ENCODE measurements at regions not wholly inside any gene's neighbourhood (a gene's known extent, or its start where the extent isn't known, plus 50 kb on each side); places are given as distances from the start of the nearest gene placed in this dataset.
A peak's percentile ranks its signal among the peaks of the same experiment; 100 is the strongest.

- DNase-seq (ENCODE audit: insufficient read length, low spot score): no peak
- FAIRE-seq: no peak
Observed at GRCh38 chr2:204175552-204176271, 239.1 kb downstream of the ICOS start.

- FAIRE-seq (no peak), DNase-seq (ENCODE audit: insufficient read length, low spot score) (no peak)
Observed at GRCh38 chr2:204176306-204176705, 239.7 kb downstream of the ICOS start.

GRCh38 chr2:204177251-204177976 lies 240.9 kb downstream of the ICOS start:
- DNase-seq (ENCODE audit: insufficient read length, low spot score): no peak
- no peak for FAIRE-seq

GRCh38 chr2:204177977-204178522 lies 241.5 kb downstream of the ICOS start:
- FAIRE-seq (peak; percentile 75), DNase-seq (ENCODE audit: insufficient read length, low spot score) (peak; percentile 13)

- DNase-seq (ENCODE audit: insufficient read length, low spot score) (no peak), FAIRE-seq (no peak)
Observed at GRCh38 chr2:204180649-204181048, 244.1 kb downstream of the ICOS start.

- FAIRE-seq (no peak), DNase-seq (ENCODE audit: insufficient read length, low spot score) (no peak)
Observed at GRCh38 chr2:204183608-204184007, 247.0 kb downstream of the ICOS start.

GRCh38 chr2:204184226-204184625 lies 247.7 kb downstream of the ICOS start:
- no peak for DNase-seq (ENCODE audit: insufficient read length, low spot score)
- no peak for FAIRE-seq

GRCh38 chr2:204187229-204188083 lies 250.9 kb downstream of the ICOS start:
- FAIRE-seq: peak; percentile 21
- DNase-seq (ENCODE audit: insufficient read length, low spot score): no peak

- FAIRE-seq: no peak
Observed at GRCh38 chr2:204191574-204191973, 255.0 kb downstream of the ICOS start.

GRCh38 chr2:204195498-204195897 lies 258.9 kb downstream of the ICOS start:
- DNase-seq (ENCODE audit: insufficient read length, low spot score) (no peak), FAIRE-seq (no peak)

More at GRCh38 chr2:204191574-204191973, 255.0 kb downstream of the ICOS start:
- DNase-seq (ENCODE audit: insufficient read length, low spot score): no peak

- FAIRE-seq (no peak), DNase-seq (ENCODE audit: insufficient read length, low spot score) (no peak)
Observed at GRCh38 chr2:204197336-204198005, 260.9 kb downstream of the ICOS start.

- DNase-seq (ENCODE audit: insufficient read length, low spot score): no peak
- FAIRE-seq: no peak
Observed at GRCh38 chr2:204199357-204199756, 262.8 kb downstream of the ICOS start.

GRCh38 chr2:204201507-204201906 lies 264.9 kb downstream of the ICOS start:
- no peak for DNase-seq (ENCODE audit: insufficient read length, low spot score)
- no peak for FAIRE-seq

- DNase-seq (ENCODE audit: insufficient read length, low spot score): no peak
- no peak for FAIRE-seq
Observed at GRCh38 chr2:204202253-204202652, 265.7 kb downstream of the ICOS start.

GRCh38 chr2:204203704-204204103 lies 267.1 kb downstream of the ICOS start:
- DNase-seq (ENCODE audit: insufficient read length, low spot score) (no peak), FAIRE-seq (no peak)

GRCh38 chr2:204205082-204205481 lies 268.5 kb downstream of the ICOS start:
- no peak for DNase-seq (ENCODE audit: insufficient read length, low spot score)
- FAIRE-seq: no peak

GRCh38 chr2:204205538-204205937 lies 269.0 kb downstream of the ICOS start:
- no peak for FAIRE-seq

GRCh38 chr2:204207866-204208265 lies 271.3 kb downstream of the ICOS start:
- FAIRE-seq: no peak
- no peak for DNase-seq (ENCODE audit: insufficient read length, low spot score)

More at GRCh38 chr2:204205538-204205937, 269.0 kb downstream of the ICOS start:
- DNase-seq (ENCODE audit: insufficient read length, low spot score): no peak

- FAIRE-seq: no peak
Observed at GRCh38 chr2:204213588-204213987, 277.0 kb downstream of the ICOS start.

GRCh38 chr2:204218040-204218439 lies 281.5 kb downstream of the ICOS start:
- no peak for FAIRE-seq
- DNase-seq (ENCODE audit: insufficient read length, low spot score): no peak

More at GRCh38 chr2:204213588-204213987, 277.0 kb downstream of the ICOS start:
- DNase-seq (ENCODE audit: insufficient read length, low spot score): no peak

Measured in GM19239 (cell line).